OCI-LY3 (cell line): ENCODE measurements at regions not wholly inside any gene's neighbourhood (a gene's known extent, or its start where the extent isn't known, plus 50 kb on each side); places are given as distances from the start of the nearest gene placed in this dataset.

Experiments used
- H2AFZ ChIP-seq: fragments of 200-600, 300-600 bp; shearing (Covaris generic); 2 replicates; pipeline ENCODE4 v1.6.0; 2014; ENCODE audit warnings: antibody characterized with exemption, low read depth, low read length
- H3K27ac ChIP-seq: fragments of 200-600, 300-600 bp; sonication (generic); 2 replicates; pipeline ENCODE4 v1.5.1; 2014; ENCODE audit warnings: mild to moderate bottlenecking, low read length, moderate library complexity, mixed read lengths
- H3K27me3 ChIP-seq: fragments of 200-600, 300-600 bp; sonication (generic); 2 replicates; pipeline ENCODE4 v1.6.1; 2014; ENCODE audit warnings: low read depth, low read length, mixed read lengths
- H3K36me3 ChIP-seq: fragments of 200-600, 300-600 bp; sonication (generic); replicated peaks from 2 replicates; pipeline ENCODE3; 2014; ENCODE audit warnings: low read depth, low read length, mixed read lengths
- H3K4me1 ChIP-seq: fragments of 300-600, 200-600 bp; sonication (generic); 2 replicates; pipeline ENCODE4 v1.6.1; 2014; ENCODE audit warnings: low read length, mixed read lengths
- H3K4me2 ChIP-seq: fragments of 200-600, 300-600 bp; sonication (generic); 2 replicates; pipeline ENCODE4 v1.6.1; 2014; ENCODE audit warnings: low read length, mixed read lengths
- H3K4me3 ChIP-seq: fragments of 300-600, 200-600 bp; sonication (generic); 2 replicates; pipeline ENCODE4 v1.5.1; 2014; ENCODE audit warnings: antibody characterized with exemption, mild to moderate bottlenecking, low read length, moderate library complexity
- H3K79me2 ChIP-seq: fragments of 300-600, 200-600 bp; shearing (Covaris generic); 2 replicates; pipeline ENCODE4 v1.6.1; 2014; ENCODE audit warnings: mild to moderate bottlenecking, low read length, mixed read lengths
- H3K9ac ChIP-seq: fragments of 300-600, 200-600 bp; shearing (Covaris generic); 2 replicates; pipeline ENCODE4 v1.6.0; 2014; ENCODE audit warnings: mild to moderate bottlenecking, low read length, moderate library complexity
- H3K9me3 ChIP-seq: fragments of 200-600, 300-600 bp; shearing (Covaris generic); 2 replicates; pipeline ENCODE4 v1.6.1; 2014; ENCODE audit warnings: low read length, mixed read lengths; ENCODE audit not compliant: insufficient read depth
- H4K20me1 ChIP-seq: fragments of 200-600, 300-600 bp; sonication (generic); 2 replicates; pipeline ENCODE4 v1.6.1; 2016; ENCODE audit warnings: low read length, mixed read lengths; ENCODE audit not compliant: insufficient read depth
- EZH2phosphoT487 ChIP-seq: fragments of 200-600 bp; shearing (Covaris generic); IDR thresholded peaks from 2 replicates; pipeline ENCODE4 v1.6.1; 2018; ENCODE audit warnings: antibody characterized with exemption, mixed run types, low read depth
- TF ChIP-seq, protein P1 (sequence below): fragments of 200-600, 300-600 bp; sonication (generic); IDR thresholded peaks from 2 replicates; pipeline ENCODE4 v1.5.1; 2014; ENCODE audit warnings: antibody characterized with exemption, low read length, low read depth

GRCh38 chr1:232259333-232259732, 370.6 kb downstream of the SIPA1L2 start:
- H3K9ac ChIP-seq: no peak overlapping the region
- H3K4me1 ChIP-seq: no peaks in the 10 kb centered on the region
- H2AFZ ChIP-seq: no peak overlapping the region
- H3K36me3 ChIP-seq: no peaks in the 10 kb centered on the region
- no peaks in the 10 kb centered on the region for H3K79me2 ChIP-seq
- H4K20me1 ChIP-seq: no peaks in the 10 kb centered on the region
- H3K27me3 ChIP-seq: peaks cover 27% of the 10 kb centered on the region; the same call in 1 of the 2 replicates
- no peak overlapping the region for H3K27ac ChIP-seq
- H3K4me3 ChIP-seq: no peak overlapping the region
- TF ChIP-seq EZH2phosphoT487: no peak
- TF ChIP-seq, protein P1, sequence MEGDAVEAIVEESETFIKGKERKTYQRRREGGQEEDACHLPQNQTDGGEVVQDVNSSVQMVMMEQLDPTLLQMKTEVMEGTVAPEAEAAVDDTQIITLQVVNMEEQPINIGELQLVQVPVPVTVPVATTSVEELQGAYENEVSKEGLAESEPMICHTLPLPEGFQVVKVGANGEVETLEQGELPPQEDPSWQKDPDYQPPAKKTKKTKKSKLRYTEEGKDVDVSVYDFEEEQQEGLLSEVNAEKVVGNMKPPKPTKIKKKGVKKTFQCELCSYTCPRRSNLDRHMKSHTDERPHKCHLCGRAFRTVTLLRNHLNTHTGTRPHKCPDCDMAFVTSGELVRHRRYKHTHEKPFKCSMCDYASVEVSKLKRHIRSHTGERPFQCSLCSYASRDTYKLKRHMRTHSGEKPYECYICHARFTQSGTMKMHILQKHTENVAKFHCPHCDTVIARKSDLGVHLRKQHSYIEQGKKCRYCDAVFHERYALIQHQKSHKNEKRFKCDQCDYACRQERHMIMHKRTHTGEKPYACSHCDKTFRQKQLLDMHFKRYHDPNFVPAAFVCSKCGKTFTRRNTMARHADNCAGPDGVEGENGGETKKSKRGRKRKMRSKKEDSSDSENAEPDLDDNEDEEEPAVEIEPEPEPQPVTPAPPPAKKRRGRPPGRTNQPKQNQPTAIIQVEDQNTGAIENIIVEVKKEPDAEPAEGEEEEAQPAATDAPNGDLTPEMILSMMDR: no peak
- H3K4me2 ChIP-seq: no peak overlapping the region
- H3K9me3 ChIP-seq: no peaks in the 10 kb centered on the region

DNA sequence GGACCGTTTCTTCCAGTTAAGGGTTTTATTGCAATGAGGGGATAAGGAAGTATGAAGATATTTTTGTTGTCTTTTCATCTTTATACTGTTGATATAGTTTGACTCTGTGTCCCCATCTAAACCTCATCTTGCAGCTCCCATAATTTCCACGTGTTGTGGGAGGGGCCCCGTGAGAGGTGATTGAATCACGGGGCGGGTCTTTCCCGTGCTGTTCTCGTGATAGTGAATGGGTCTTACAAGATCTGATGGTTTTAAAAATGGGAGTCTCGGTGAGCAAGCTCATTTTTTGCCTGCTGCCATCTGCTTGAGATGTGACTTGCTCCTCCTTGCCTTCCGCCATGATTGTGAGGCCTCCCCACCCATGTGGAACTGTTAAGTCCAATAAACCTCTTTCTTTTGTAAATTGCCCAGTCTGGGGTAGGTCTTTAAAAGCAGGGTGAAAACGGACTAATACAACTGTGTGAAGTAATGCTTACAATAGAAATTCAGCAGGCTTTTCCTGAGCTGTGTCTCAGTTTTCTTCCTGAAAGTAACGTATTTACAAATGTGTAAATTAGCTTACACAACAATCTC, 377.3 kb downstream of the SIPA1L2 start:
- Histone ChIP-seq H3K4me2 (no peak overlapping the region), H3K27me3 (peaks cover 5% of the 10 kb centered on the region; the same call in 1 of the 2 replicates)
- no peak for TF ChIP-seq EZH2phosphoT487
- TF ChIP-seq, protein P1: no peak

GRCh38 chr1:232250838-232251237, 379.1 kb downstream of the SIPA1L2 start:
- no peak overlapping the region for H3K4me2 ChIP-seq
- H3K27ac ChIP-seq: no peak overlapping the region
- no peaks in the 10 kb centered on the region for H3K9me3 ChIP-seq
- TF ChIP-seq EZH2phosphoT487: no peak
- TF ChIP-seq, protein P1: no peak
- no peak overlapping the region for H2AFZ ChIP-seq
- H3K27me3 ChIP-seq: no peaks in the 10 kb centered on the region
- no peaks in the 10 kb centered on the region for H3K36me3 ChIP-seq
- no peak overlapping the region for H3K4me3 ChIP-seq
- H3K79me2 ChIP-seq: no peaks in the 10 kb centered on the region
- H3K9ac ChIP-seq: no peak overlapping the region
- no peaks in the 10 kb centered on the region for H4K20me1 ChIP-seq
- H3K4me1 ChIP-seq: no peaks in the 10 kb centered on the region

More for the DNA sequence above, 377.3 kb downstream of the SIPA1L2 start:
- Histone ChIP-seq H3K36me3 (no peaks in the 10 kb centered on the region), H3K79me2 (no peaks in the 10 kb centered on the region), H3K9me3 (no peaks in the 10 kb centered on the region), H3K9ac (no peak overlapping the region), H4K20me1 (no peaks in the 10 kb centered on the region), H2AFZ (no peak overlapping the region), H3K27ac (no peak overlapping the region), H3K4me1 (no peaks in the 10 kb centered on the region), H3K4me3 (no peak overlapping the region)

DNA sequence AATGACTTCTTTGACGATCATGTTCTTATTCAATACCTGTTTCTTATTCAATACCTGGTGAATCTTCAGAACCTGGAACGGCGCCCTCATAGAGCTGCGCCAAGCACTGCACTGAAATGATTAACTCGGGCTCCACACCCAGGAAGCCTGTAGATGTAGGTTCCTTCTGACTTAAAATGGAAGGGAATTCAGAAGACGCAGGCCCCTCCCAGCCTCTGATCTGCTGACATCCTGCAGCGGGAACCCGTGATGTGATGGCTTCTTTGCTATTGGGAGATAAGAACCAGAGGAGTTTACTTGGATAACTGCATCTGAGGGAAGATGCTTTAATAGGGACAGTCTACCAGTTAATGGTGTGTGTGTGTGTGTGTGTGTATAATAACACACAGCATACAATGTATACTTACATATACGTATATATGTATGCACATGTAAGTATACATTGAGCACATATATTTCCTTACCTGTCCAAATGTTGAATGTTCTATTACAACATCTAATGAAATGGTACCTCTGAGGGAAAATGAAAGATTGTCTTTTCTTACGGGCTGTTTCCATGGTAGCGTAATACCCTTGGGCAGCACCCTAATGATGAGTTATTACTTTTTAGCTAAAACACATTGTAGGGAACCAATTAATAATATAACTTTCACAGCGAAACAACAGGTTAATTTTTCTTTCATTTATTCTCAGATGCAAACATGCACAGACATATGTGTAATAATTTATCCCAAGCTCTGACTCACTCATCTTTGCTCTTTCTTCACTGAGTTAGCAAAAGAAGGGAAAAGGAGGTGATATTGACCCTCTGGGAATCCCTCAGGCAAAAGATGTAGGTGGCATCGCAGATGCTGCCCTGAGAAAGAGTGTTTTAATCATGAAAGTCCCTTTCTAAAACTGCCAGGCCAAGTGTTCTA, 379.8 kb downstream of the SIPA1L2 start:
- H3K9me3 ChIP-seq: no peaks in the 10 kb centered on the region

More for the DNA sequence above, 379.8 kb downstream of the SIPA1L2 start:
- H3K4me3 ChIP-seq: no peak overlapping the region
- no peak for TF ChIP-seq EZH2phosphoT487
- TF ChIP-seq, protein P1: no peak
- H2AFZ ChIP-seq: no peak overlapping the region
- no peak overlapping the region for H3K9ac ChIP-seq
- no peaks in the 10 kb centered on the region for H3K36me3 ChIP-seq
- no peaks in the 10 kb centered on the region for H3K4me1 ChIP-seq
- no peaks in the 10 kb centered on the region for H3K79me2 ChIP-seq
- no peaks in the 10 kb centered on the region for H3K27me3 ChIP-seq
- no peak overlapping the region for H3K27ac ChIP-seq
- H4K20me1 ChIP-seq: no peaks in the 10 kb centered on the region
- no peak overlapping the region for H3K4me2 ChIP-seq
